Brain microvascular endothelial cell (primary cell): ENCODE measurements at regions not wholly inside any gene's neighbourhood (a gene's known extent, or its start where the extent isn't known, plus 50 kb on each side); places are given as distances from the start of the nearest gene placed in this dataset.

ENCODE experiments used
- DNase-seq: peaks from one replicate; pipeline ENCODE4 v3.0.0-alpha.2; 2020
- H3K27ac ChIP-seq: fragments of 250-450 bp; sonication (Bioruptor Pico); 2 replicates; pipeline ENCODE4 v1.5.1; 2020; ENCODE audit warnings: mild to moderate bottlenecking, moderate library complexity
- H3K27me3 ChIP-seq: fragments of 250-450 bp; sonication (Bioruptor Pico); replicated peaks from 2 replicates; pipeline ENCODE4 v1.5.1; 2020; ENCODE audit warnings: mild to moderate bottlenecking
- H3K36me3 ChIP-seq: fragments of 250-450 bp; sonication (Bioruptor Pico); replicated peaks from 2 replicates; pipeline ENCODE4 v1.5.1; 2020; ENCODE audit warnings: mild to moderate bottlenecking
- H3K4me3 ChIP-seq: 2 replicates; pipeline ENCODE4 v1.5.1; 2011; ENCODE audit warnings: low read depth, mild to moderate bottlenecking, control low read depth, low read length, moderate library complexity
- in situ Hi-C: cut with HindIII; loops from 2 replicates; pipeline ENCODE4 v1.10.0; 2017; ENCODE audit warnings: low sequenced_read_pairs, low pct_ligation_motif_present
- TF ChIP-seq, protein P1 (sequence below): IDR thresholded peaks from 2 replicates; pipeline ENCODE4 v1.5.1; 2011; ENCODE audit warnings: low read depth, mild to moderate bottlenecking, moderate library complexity, low read length, control low read depth, inconsistent platforms; ENCODE audit errors: missing control alignments

- in situ Hi-C loops, result no loop called here
- H3K4me3 ChIP-seq, result no peak overlapping the region
- TF ChIP-seq, protein P1, sequence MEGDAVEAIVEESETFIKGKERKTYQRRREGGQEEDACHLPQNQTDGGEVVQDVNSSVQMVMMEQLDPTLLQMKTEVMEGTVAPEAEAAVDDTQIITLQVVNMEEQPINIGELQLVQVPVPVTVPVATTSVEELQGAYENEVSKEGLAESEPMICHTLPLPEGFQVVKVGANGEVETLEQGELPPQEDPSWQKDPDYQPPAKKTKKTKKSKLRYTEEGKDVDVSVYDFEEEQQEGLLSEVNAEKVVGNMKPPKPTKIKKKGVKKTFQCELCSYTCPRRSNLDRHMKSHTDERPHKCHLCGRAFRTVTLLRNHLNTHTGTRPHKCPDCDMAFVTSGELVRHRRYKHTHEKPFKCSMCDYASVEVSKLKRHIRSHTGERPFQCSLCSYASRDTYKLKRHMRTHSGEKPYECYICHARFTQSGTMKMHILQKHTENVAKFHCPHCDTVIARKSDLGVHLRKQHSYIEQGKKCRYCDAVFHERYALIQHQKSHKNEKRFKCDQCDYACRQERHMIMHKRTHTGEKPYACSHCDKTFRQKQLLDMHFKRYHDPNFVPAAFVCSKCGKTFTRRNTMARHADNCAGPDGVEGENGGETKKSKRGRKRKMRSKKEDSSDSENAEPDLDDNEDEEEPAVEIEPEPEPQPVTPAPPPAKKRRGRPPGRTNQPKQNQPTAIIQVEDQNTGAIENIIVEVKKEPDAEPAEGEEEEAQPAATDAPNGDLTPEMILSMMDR, result no peak
- H3K27ac ChIP-seq, result no peak overlapping the region
- peaks cover 2% of the 10 kb centered on the region for H3K27me3 ChIP-seq
- DNase-seq, result no peak
- H3K36me3 ChIP-seq, result no peaks in the 10 kb centered on the region
Observed at GRCh38 chr17:79165756-79166473, 91.3 kb downstream of the ENGASE start.

DNA sequence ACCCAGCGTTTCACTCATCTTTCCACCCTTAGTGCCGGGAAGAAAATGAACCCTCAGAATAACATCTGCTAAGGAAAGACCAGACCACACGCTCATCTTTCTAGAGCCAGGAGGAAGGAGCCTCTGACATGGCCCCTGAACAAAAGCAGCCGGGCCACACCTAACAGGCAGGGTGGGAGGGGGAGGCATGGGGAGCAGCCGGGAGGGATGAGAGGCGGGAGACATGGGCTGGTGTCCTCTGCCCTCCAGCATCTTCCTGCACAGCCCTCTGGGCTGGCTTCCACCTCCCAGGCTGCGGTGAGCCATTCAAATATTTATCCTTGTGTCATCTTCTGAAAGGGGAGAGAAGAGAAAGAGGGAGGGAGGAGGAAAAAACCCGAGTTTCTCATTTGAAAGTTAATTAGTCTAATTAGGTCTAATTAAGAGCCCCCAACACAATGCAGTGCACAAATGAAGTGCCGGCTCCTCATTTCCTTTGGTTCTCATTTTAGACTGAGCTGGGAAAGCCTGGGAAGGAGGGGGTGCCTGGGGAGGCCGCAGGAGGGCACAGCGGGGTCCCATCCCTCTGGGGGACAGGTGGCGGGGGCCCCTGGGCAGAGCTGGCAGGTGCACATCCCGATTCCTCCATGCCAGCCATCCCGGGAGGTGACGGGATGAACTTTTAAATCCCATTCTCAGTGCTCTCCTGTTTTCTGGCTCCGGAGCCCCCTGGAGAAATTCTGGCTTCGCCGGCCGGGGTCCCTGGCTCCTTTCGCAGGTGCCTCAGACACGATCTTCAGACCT, 90.5 kb downstream of the ENGASE start:
- in situ Hi-C loops, result no loop called here
- TF ChIP-seq, protein P1, result no peak
- H3K27ac ChIP-seq, result no peak overlapping the region
- H3K27me3 ChIP-seq, result peaks cover 2% of the 10 kb centered on the region
- H3K4me3 ChIP-seq, result no peak overlapping the region
- H3K36me3 ChIP-seq, result no peaks in the 10 kb centered on the region
- no peak for DNase-seq

- no peak for DNase-seq
- no peaks in the 10 kb centered on the region for H3K36me3 ChIP-seq
- TF ChIP-seq, protein P1, result no peak
- no peak overlapping the region for H3K27ac ChIP-seq
- in situ Hi-C loops, result no loop called here
- H3K27me3 ChIP-seq, result peaks cover 2% of the 10 kb centered on the region
- H3K4me3 ChIP-seq, result no peak overlapping the region
Observed at GRCh38 chr17:79164408-79164807, 89.8 kb downstream of the ENGASE start.

- in situ Hi-C loops, result no loop called here
- H3K27me3 ChIP-seq, result peaks cover 2% of the 10 kb centered on the region
- no peak overlapping the region for H3K4me3 ChIP-seq
- no peak overlapping the region for H3K27ac ChIP-seq
- no peak for DNase-seq
- H3K36me3 ChIP-seq, result no peaks in the 10 kb centered on the region
- TF ChIP-seq, protein P1, result no peak
Observed at GRCh38 chr17:79163071-79163470, 88.4 kb downstream of the ENGASE start.

- Histone ChIP-seq H3K27me3 (peaks cover 2% of the 10 kb centered on the region), H3K4me3 (no peak overlapping the region), H3K36me3 (no peaks in the 10 kb centered on the region), H3K27ac (no peak overlapping the region)
- in situ Hi-C loops, result no loop called here
- no peak for DNase-seq
- TF ChIP-seq, protein P1, result no peak
Observed at GRCh38 chr17:79162012-79162963, 87.7 kb downstream of the ENGASE start.
